ENCODE measurements at regions not wholly inside any gene's neighbourhood (a gene's known extent, or its start where the extent isn't known, plus 50 kb on each side); places are given as distances from the start of the nearest gene placed in this dataset.
"Not testable (repeated sequence)": the region's sequence is repeated elsewhere in the genome, so short reads cannot be mapped to it uniquely, and the experiment has no call there.

- H3K36me3 ChIP-seq, result no peaks in the 10 kb centered on the region
- no peaks in the 10 kb centered on the region for H3K4me1 ChIP-seq
- TF ChIP-seq, protein P1, sequence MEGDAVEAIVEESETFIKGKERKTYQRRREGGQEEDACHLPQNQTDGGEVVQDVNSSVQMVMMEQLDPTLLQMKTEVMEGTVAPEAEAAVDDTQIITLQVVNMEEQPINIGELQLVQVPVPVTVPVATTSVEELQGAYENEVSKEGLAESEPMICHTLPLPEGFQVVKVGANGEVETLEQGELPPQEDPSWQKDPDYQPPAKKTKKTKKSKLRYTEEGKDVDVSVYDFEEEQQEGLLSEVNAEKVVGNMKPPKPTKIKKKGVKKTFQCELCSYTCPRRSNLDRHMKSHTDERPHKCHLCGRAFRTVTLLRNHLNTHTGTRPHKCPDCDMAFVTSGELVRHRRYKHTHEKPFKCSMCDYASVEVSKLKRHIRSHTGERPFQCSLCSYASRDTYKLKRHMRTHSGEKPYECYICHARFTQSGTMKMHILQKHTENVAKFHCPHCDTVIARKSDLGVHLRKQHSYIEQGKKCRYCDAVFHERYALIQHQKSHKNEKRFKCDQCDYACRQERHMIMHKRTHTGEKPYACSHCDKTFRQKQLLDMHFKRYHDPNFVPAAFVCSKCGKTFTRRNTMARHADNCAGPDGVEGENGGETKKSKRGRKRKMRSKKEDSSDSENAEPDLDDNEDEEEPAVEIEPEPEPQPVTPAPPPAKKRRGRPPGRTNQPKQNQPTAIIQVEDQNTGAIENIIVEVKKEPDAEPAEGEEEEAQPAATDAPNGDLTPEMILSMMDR (IDR thresholded peaks at IDR 0.05), result no peak
- no peak for TF ChIP-seq POLR2A (IDR thresholded peaks at IDR 0.05)
- DNase-seq, result no peak
- no peaks in the 10 kb centered on the region for H3K9me3 ChIP-seq
- no peak overlapping the region for H3K27ac ChIP-seq
- H3K27me3 ChIP-seq, result no peaks in the 10 kb centered on the region
- H3K4me3 ChIP-seq, result no peak overlapping the region
Measured at GRCh38 chr11:22928207-22928917, 68.1 kb upstream of the CCDC179 start.

DNA sequence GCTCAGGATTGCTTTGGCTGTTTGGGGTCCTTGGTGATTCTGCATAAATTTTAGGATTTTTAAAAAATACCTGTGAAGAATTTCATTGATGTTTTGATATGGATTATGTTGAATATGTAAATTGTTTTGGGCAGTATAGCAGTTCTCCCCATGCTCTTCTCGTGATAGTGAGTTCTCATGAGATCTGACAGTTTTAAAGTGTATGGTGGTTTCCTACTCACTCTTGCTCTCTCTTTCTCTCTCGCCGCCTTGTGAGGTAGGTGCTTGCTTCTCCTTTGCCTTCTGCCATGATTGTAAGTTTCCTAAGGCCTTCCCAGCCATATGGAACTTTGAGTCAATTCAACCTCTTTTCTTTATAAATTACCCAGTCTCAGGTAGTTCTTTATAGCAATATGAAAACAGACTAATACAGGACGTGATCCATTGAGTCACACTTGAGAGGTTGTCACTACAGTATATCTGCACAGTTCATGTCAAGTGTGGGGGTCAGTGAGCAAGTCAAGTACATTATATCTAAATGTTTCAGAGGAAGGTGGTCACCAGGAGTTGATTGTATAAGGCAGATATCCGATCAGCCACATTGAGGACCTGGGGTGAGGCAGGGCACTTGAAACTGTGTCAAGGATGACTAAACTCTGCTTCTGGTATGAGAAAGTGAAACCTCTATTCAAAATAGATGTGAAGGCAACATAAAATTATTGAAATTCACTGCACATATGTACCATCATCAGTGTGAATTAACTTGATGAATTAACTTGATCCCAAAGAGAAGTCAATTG, 70.7 kb upstream of the CCDC179 start:
- Histone ChIP-seq H3K36me3 (no peaks in the 10 kb centered on the region), H3K4me3 (no peak overlapping the region), H3K27ac (no peak overlapping the region), H3K27me3 (no peaks in the 10 kb centered on the region), H3K4me1 (no peaks in the 10 kb centered on the region), H3K9me3 (no peaks in the 10 kb centered on the region)
- no peak for DNase-seq
- TF ChIP-seq, protein P1 (IDR thresholded peaks at IDR 0.05), result no peak
- TF ChIP-seq POLR2A (IDR thresholded peaks at IDR 0.05), result no peak

DNA sequence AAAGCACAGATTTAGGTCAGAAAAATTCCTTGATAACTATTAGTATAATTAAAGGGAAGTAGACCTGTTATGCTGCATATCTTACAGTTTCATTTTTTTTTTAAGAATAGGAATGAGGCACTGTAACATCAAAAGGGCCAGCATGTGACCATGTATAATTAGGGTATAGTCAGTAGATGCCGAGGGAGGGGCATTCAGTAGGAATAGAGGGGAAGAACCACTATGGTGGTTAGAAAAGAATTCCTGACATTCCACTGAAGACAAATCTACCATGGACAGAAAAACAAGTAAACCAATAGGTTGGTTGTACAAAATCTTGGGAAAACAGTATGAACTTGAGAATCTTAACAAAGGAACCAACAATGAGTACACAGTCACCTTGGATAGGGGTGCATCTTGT, 78.4 kb upstream of the CCDC179 start:
- no peaks in the 10 kb centered on the region for H3K36me3 ChIP-seq
- no peaks in the 10 kb centered on the region for H3K4me1 ChIP-seq
- no peak overlapping the region for H3K4me3 ChIP-seq
- DNase-seq, result no peak
- H3K9me3 ChIP-seq, result no peaks in the 10 kb centered on the region
- H3K27me3 ChIP-seq, result no peaks in the 10 kb centered on the region
- TF ChIP-seq, protein P1 (IDR thresholded peaks at IDR 0.05), result no peak
- no peak for TF ChIP-seq POLR2A (IDR thresholded peaks at IDR 0.05)
- H3K27ac ChIP-seq, result no peak overlapping the region

DNA sequence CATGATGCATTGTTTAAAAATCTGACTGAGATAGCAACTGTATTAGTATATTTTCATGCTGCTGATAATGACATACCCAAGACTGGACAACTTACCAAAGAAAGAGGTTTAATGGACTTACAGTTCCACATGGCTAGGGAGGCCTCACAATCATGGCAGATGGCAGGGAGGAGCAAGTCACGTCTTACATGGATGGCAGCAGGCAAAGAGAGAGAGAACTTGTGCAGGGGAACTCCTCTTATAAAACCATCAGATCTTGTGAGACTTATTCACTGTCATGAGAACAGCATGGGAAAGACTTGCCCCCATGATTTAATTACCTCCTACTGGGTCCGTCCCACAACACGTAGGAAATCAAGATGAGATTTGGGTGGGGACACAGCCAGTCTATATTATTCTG, 81.3 kb upstream of the CCDC179 start:
- H3K4me3 ChIP-seq, DNase-seq, H3K27me3 ChIP-seq, H3K36me3 ChIP-seq, H3K27ac ChIP-seq, H3K9me3 ChIP-seq, H3K4me1 ChIP-seq: not testable (repeated sequence)

DNA sequence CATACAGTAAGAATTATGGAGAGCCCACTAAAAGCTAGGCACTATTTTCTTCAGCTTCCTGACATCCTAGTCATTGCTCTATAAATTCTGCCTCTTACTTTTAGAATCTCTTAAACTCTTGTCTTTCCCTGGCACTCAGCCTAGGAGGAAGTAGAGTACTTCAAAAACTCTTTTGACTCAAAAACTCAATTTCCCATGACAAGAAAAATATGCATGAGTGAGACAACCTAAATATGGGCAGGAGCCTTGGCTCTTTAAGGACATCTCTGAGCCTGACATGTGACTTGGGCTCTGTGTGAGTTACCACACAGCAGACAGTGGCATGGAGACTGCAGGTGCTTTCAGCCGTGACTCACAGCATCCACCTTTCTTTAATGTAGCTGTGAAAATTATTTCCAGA, 97.5 kb upstream of the CCDC179 start:
- H3K27ac ChIP-seq, result no peak overlapping the region
- no peaks in the 10 kb centered on the region for H3K27me3 ChIP-seq
- no peak overlapping the region for H3K4me3 ChIP-seq
- no peaks in the 10 kb centered on the region for H3K36me3 ChIP-seq
- TF ChIP-seq POLR2A (IDR thresholded peaks at IDR 0.05), result no peak
- TF ChIP-seq, protein P1 (IDR thresholded peaks at IDR 0.05), result no peak
- H3K4me1 ChIP-seq, result no peaks in the 10 kb centered on the region
- DNase-seq, result no peak
- H3K9me3 ChIP-seq, result no peaks in the 10 kb centered on the region

GRCh38 chr11:22974251-22974650, 114.0 kb upstream of the CCDC179 start:
- H3K36me3 ChIP-seq, result no peaks in the 10 kb centered on the region
- no peak overlapping the region for H3K4me3 ChIP-seq
- H3K4me1 ChIP-seq, result no peaks in the 10 kb centered on the region
- H3K27ac ChIP-seq, result no peak overlapping the region
- H3K27me3 ChIP-seq, result no peaks in the 10 kb centered on the region
- H3K9me3 ChIP-seq, result no peaks in the 10 kb centered on the region
- DNase-seq, result no peak
- TF ChIP-seq, protein P1 (IDR thresholded peaks at IDR 0.05), result no peak
- no peak for TF ChIP-seq POLR2A (IDR thresholded peaks at IDR 0.05)
